ENCODE measurements at regions not wholly inside any gene's neighbourhood (a gene's known extent, or its start where the extent isn't known, plus 50 kb on each side); places are given as distances from the start of the nearest gene placed in this dataset.

GRCh38 chr2:177326005-177326404, 61.5 kb upstream of the NFE2L2 start:
- no peak for TF ChIP-seq CTCF (IDR thresholded peaks at IDR 0.05)
- no peak for TF ChIP-seq POLR2A (IDR thresholded peaks at IDR 0.05)
